GM12878 (cell line): ENCODE measurements at regions not wholly inside any gene's neighbourhood (a gene's known extent, or its start where the extent isn't known, plus 50 kb on each side); places are given as distances from the start of the nearest gene placed in this dataset.
"Not testable (repeated sequence)": the region's sequence is repeated elsewhere in the genome, so short reads cannot be mapped to it uniquely, and the experiment has no call there.

Source experiments
- BHLHE40 ChIP-seq, 2 experiments: fragments of 450-650 bp in 1 of 2; IDR thresholded peaks; 2 replicates each; pipeline ENCODE4 v1.6.1; 2011 to 2017; ENCODE audit warnings: low read depth in 2 of 2, borderline replicate concordance in 1 of 2, improper control_type of control experiment in 1 of 2, low read length in 1 of 2, mild to moderate bottlenecking in 1 of 2
- CHD2 ChIP-seq: IDR thresholded peaks from 2 replicates; pipeline ENCODE4 v1.6.1; 2011; ENCODE audit warnings: low read depth, low read length, improper control_type of control experiment, borderline replicate concordance
- ETV6 ChIP-seq, 2 experiments: fragments of 450-650 bp in 1 of 2; IDR thresholded peaks in 1 of 2; conservative IDR thresholded peaks in 1 of 2; 2 replicates each; pipeline ENCODE4 v1.6.1; 2014; ENCODE audit warnings: antibody characterized with exemption in 1 of 2, borderline replicate concordance in 1 of 2, low read depth in 1 of 2, mild to moderate bottlenecking in 1 of 2, moderate library complexity in 1 of 2
- POLR2A ChIP-seq: IDR thresholded peaks from 2 replicates; pipeline ENCODE4 v1.6.1; 2011; ENCODE audit warnings: low read depth, mild to moderate bottlenecking, low read length
- SMAD1 ChIP-seq: fragments of 450-650 bp; IDR thresholded peaks from 2 replicates; pipeline ENCODE4 v1.6.1; 2018; ENCODE audit warnings: mild to moderate bottlenecking, low read depth; ENCODE audit not compliant: partially characterized antibody
- ZSCAN29 ChIP-seq: fragments of 450-650 bp; IDR thresholded peaks from 2 replicates; pipeline ENCODE4 v1.6.1; 2017; ENCODE audit warnings: mild to moderate bottlenecking, moderate library complexity
- TF ChIP-seq, protein P1 (sequence below), 3 experiments: IDR thresholded peaks in 2 of 3; conservative IDR thresholded peaks in 1 of 3; 2 replicates each; pipeline ENCODE4 v1.5.1; 2011; ENCODE audit warnings: low read depth in 3 of 3, low read length in 3 of 3, mild to moderate bottlenecking in 3 of 3, control low read depth in 2 of 3, moderate library complexity in 2 of 3, inconsistent platforms in 1 of 3, mixed read lengths in 1 of 3; ENCODE audit not compliant: control insufficient read depth in 2 of 3, insufficient read depth in 1 of 3; ENCODE audit errors: extremely low read depth in 1 of 3
- TF ChIP-seq, protein P2 (sequence below): IDR thresholded peaks from 2 replicates; pipeline ENCODE4 v1.6.1; 2012; ENCODE audit warnings: low read depth, low read length, improper control_type of control experiment
- TF ChIP-seq, protein P3 (sequence below): IDR thresholded peaks from 2 replicates; pipeline ENCODE4 v1.6.1; 2012; ENCODE audit warnings: mild to moderate bottlenecking, low read depth, low read length
- TF ChIP-seq, protein P4 (sequence below): fragments of 450-650 bp; IDR thresholded peaks from 2 replicates; pipeline ENCODE4 v1.6.1; 2016; ENCODE audit warnings: mild to moderate bottlenecking

DNA sequence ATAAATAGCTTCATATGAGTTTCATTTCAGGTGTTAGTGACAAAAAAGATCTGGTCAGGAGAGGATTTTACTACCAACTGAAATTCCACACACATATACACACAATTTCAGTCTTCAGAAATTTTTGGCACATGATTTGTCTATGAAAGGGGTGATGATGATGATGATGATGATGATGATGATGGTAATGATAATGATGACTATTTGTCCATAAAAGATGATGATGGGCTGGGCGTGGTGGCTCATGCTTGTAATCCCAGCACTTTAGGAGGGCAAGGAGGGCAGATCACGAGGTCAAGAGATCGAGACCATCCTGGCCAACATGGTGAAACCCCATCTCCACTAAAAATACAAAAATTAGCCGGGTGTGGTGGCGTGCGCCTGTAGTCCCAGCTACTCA, 288.2 kb downstream of the ANXA1 start:
- TF ChIP-seq BHLHE40 (IDR thresholded peaks at IDR 0.05; ENCODE audit: borderline replicate concordance in 1 of 2, low read depth in 2 of 2, low read length in 1 of 2); SMAD1; CHD2; ETV6 (conservative IDR thresholded peaks at IDR 0.05 in 1 of 2, IDR thresholded peaks at IDR 0.05 in 1 of 2; ENCODE audit: borderline replicate concordance in 1 of 2, low read depth in 1 of 2); POLR2A; ZSCAN29: not testable (repeated sequence)
- TF ChIP-seq, protein P1, sequence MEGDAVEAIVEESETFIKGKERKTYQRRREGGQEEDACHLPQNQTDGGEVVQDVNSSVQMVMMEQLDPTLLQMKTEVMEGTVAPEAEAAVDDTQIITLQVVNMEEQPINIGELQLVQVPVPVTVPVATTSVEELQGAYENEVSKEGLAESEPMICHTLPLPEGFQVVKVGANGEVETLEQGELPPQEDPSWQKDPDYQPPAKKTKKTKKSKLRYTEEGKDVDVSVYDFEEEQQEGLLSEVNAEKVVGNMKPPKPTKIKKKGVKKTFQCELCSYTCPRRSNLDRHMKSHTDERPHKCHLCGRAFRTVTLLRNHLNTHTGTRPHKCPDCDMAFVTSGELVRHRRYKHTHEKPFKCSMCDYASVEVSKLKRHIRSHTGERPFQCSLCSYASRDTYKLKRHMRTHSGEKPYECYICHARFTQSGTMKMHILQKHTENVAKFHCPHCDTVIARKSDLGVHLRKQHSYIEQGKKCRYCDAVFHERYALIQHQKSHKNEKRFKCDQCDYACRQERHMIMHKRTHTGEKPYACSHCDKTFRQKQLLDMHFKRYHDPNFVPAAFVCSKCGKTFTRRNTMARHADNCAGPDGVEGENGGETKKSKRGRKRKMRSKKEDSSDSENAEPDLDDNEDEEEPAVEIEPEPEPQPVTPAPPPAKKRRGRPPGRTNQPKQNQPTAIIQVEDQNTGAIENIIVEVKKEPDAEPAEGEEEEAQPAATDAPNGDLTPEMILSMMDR (IDR thresholded peaks at IDR 0.05 in 2 of 3, conservative IDR thresholded peaks at IDR 0.05 in 1 of 3; ENCODE audit: control insufficient read depth in 2 of 3, extremely low read depth in 1 of 3, insufficient read depth in 1 of 3, low read depth in 3 of 3, low read length in 3 of 3), result not testable (repeated sequence)
- TF ChIP-seq, protein P2, sequence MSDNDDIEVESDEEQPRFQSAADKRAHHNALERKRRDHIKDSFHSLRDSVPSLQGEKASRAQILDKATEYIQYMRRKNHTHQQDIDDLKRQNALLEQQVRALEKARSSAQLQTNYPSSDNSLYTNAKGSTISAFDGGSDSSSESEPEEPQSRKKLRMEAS, result not testable (repeated sequence)
- TF ChIP-seq, protein P3, sequence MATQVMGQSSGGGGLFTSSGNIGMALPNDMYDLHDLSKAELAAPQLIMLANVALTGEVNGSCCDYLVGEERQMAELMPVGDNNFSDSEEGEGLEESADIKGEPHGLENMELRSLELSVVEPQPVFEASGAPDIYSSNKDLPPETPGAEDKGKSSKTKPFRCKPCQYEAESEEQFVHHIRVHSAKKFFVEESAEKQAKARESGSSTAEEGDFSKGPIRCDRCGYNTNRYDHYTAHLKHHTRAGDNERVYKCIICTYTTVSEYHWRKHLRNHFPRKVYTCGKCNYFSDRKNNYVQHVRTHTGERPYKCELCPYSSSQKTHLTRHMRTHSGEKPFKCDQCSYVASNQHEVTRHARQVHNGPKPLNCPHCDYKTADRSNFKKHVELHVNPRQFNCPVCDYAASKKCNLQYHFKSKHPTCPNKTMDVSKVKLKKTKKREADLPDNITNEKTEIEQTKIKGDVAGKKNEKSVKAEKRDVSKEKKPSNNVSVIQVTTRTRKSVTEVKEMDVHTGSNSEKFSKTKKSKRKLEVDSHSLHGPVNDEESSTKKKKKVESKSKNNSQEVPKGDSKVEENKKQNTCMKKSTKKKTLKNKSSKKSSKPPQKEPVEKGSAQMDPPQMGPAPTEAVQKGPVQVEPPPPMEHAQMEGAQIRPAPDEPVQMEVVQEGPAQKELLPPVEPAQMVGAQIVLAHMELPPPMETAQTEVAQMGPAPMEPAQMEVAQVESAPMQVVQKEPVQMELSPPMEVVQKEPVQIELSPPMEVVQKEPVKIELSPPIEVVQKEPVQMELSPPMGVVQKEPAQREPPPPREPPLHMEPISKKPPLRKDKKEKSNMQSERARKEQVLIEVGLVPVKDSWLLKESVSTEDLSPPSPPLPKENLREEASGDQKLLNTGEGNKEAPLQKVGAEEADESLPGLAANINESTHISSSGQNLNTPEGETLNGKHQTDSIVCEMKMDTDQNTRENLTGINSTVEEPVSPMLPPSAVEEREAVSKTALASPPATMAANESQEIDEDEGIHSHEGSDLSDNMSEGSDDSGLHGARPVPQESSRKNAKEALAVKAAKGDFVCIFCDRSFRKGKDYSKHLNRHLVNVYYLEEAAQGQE, result not testable (repeated sequence)
- TF ChIP-seq, protein P4, sequence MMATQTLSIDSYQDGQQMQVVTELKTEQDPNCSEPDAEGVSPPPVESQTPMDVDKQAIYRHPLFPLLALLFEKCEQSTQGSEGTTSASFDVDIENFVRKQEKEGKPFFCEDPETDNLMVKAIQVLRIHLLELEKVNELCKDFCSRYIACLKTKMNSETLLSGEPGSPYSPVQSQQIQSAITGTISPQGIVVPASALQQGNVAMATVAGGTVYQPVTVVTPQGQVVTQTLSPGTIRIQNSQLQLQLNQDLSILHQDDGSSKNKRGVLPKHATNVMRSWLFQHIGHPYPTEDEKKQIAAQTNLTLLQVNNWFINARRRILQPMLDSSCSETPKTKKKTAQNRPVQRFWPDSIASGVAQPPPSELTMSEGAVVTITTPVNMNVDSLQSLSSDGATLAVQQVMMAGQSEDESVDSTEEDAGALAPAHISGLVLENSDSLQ, result not testable (repeated sequence)
